PC-9 (cell line): ENCODE measurements at regions not wholly inside any gene's neighbourhood (a gene's known extent, or its start where the extent isn't known, plus 50 kb on each side); places are given as distances from the start of the nearest gene placed in this dataset.

Experiments used
- EZH2 ChIP-seq: fragments of 200-600 bp; sonication (generic); IDR thresholded peaks from 2 replicates; pipeline ENCODE4 v1.8.0; 2017; ENCODE audit warnings: antibody characterized with exemption, low read depth
- TF ChIP-seq, protein P1 (sequence below): fragments of 200-600 bp; sonication (generic); conservative IDR thresholded peaks from 2 replicates; pipeline ENCODE4 v1.6.1; 2017; ENCODE audit warnings: mixed run types, antibody characterized with exemption, mild to moderate bottlenecking, moderate library complexity

DNA sequence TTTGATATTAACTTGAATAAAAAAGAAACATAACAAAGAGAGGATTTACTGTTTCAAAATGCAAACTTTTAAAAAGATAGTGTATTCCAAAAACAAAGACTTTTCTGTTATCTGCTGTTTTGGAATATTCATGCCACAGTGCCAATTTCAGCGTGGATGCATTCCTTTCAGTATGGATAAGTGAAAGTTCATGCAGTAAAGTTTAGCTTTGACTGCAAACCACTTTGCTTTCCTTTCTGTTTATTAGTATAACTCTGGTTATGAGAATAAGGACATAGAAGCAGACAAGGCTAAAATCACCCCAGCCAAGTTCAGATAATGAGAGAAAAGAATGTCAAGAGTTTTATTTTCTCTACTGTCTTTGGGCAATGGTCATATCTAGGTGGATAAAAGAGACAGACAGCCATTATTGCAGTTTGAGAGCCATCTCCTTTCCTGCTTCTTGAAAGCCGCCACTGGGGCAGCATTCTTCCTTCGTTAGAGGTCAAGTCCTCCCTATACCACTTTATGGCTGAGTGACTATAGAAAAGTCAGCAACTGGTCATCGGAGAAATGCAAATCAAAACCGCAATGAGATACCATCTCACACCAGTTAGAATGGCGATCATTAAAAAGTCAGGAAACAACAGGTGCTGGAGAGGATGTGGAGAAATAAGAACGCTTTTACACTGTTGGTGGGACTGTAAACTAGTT, 82.4 kb upstream of the BLID start:
- TF ChIP-seq, protein P1, sequence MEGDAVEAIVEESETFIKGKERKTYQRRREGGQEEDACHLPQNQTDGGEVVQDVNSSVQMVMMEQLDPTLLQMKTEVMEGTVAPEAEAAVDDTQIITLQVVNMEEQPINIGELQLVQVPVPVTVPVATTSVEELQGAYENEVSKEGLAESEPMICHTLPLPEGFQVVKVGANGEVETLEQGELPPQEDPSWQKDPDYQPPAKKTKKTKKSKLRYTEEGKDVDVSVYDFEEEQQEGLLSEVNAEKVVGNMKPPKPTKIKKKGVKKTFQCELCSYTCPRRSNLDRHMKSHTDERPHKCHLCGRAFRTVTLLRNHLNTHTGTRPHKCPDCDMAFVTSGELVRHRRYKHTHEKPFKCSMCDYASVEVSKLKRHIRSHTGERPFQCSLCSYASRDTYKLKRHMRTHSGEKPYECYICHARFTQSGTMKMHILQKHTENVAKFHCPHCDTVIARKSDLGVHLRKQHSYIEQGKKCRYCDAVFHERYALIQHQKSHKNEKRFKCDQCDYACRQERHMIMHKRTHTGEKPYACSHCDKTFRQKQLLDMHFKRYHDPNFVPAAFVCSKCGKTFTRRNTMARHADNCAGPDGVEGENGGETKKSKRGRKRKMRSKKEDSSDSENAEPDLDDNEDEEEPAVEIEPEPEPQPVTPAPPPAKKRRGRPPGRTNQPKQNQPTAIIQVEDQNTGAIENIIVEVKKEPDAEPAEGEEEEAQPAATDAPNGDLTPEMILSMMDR, result no peak
- no peak for TF ChIP-seq EZH2
